GM19328 (cell line): ENCODE measurements at regions not wholly inside any gene's neighbourhood (a gene's known extent, or its start where the extent isn't known, plus 50 kb on each side); places are given as distances from the start of the nearest gene placed in this dataset.

Experiments used
- ATAC-seq: cut with Tn5 transposase; IDR thresholded peaks from one replicate; pipeline ENCODE4 v1.9.1; 2021; ENCODE audit warnings: mild to moderate bottlenecking, moderate library complexity; ENCODE audit not compliant: unreplicated experiment

DNA sequence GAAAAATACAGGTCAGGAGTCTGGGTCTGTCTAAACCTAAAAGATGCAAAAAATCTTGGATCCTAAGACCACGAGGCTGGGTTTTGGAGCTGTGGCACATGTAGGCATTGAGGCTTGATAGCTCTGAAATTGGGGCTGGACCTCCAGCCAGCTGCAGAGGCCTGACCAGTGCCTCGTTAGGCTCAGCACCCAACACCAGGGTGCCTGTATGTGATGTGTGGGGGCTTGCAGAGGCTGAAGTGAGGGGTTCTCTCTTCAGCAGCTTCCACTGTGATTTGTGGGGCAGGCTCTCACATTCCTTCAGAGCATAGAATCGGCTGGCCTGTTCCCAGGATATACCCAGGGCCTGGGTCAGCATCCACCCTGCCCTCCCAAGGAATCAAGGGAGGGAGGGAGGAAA is 247.8 kb downstream of the BUB3 start:
- no peak for ATAC-seq

DNA sequence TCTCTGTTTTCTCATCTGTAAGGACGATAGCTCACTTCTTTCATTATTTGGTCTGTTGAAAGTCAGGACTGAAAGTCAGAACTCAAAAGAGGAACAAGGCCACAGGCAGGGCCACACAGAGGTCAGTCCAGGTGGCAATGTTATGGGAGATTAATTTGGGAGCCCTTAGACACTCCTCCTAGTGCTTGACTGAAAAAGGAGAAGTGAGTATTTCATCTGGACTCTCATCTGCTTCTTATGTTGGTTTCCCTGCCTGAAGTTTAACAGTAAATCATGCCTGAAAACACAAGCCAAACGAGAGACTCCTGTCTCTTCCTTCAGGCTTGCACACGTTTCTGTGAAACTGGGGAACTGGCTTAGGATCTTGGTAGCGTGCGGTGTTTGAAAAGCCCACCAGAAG is 248.5 kb downstream of the BUB3 start:
- ATAC-seq: peak; percentile 67

DNA sequence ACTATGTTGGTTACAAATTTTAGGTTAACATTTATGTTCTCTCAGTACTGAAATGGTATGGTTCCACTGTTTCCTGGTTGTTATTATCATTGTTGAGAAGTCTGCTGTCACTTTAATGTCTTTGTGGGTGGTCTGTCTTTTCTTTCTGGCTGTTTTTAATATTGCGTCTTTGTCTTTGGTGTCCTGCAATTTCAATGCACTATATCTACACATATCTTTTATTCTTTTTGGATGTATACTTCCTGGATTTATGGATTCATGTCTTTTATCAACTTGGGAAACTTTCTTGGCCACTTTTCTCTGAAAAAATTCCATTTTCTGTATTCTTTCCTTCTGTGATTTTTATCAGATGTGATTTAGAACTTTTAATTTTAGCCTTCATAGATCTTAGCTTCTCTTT is 250.2 kb downstream of the BUB3 start:
- no peak for ATAC-seq

DNA sequence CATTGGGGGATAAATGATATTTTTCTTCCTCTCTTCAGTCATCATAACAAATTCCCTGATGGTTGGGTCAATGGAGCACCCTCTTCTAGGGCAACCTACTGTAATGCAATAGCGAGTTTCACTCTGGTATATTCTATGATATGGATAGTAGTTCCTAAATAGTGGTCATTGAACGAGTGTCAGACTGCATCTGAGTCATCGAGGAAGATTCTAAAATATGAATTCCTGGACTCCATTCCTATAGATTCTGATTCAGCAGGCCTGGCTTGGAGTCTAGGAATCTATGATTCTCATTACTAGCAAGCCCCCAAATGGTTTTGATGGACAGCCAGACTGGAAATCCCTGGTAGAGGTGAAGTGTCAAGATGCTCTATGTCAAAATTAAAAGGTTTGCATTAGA is 254.5 kb downstream of the BUB3 start:
- no peak for ATAC-seq

DNA sequence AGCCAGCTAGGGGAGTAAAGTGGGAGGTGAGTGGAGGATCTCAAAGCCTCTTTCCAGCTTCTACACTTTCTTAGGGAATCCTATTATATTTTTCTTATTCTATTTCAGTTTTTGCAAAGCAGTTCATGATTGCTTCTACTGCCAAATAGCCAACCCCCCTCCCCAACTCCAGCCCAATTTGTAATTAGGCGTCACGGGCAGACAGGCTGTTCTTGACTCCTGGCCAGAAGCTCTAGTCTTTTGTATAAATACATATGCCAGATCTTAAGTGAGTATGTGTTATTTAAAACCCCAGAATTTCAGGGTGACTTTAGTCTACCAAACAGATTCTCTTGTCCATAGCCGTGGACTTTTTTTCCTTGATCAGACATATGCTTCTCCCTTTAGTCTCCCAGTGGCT is 255.2 kb downstream of the BUB3 start:
- no peak for ATAC-seq

DNA sequence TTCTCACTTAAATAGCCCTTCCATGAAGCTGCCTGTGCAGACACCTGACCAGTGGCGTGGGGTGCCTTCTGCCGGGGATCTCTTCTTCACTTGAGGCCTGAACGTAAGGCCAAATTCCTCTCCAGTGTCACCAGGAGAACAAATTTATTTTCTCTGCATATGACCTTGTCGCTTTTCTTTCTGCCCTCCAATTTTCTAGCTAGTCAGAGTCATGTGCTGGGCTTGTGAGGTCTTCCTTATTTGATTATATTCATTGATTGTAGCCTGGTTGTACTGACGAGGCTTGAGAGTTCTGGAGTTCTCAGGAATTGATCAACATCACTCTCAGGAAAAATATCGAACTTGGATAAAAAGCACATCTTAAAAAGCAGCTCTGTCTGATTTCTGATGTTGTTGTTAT is 255.7 kb downstream of the BUB3 start:
- no peak for ATAC-seq

DNA sequence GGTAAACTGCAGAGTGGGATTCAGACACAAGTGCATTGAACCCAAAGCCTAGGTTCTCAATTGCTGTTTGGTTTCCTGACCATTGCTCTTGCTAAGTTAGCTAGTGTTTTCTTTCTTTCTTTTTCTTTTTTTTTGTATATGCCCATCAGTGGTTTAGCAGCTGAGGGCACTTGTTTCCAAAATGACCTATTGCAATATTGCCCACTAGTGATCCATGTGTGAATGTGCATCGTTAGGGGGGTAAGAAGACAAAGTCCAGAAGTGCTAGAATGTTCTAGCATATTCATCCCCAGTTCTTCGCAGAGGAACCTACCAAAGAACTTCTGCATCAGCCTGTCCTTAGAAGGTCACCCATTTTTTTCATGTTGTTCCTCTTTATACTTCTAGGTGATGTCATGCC is 252.8 kb upstream of the GPR26 start:
- no peak for ATAC-seq

DNA sequence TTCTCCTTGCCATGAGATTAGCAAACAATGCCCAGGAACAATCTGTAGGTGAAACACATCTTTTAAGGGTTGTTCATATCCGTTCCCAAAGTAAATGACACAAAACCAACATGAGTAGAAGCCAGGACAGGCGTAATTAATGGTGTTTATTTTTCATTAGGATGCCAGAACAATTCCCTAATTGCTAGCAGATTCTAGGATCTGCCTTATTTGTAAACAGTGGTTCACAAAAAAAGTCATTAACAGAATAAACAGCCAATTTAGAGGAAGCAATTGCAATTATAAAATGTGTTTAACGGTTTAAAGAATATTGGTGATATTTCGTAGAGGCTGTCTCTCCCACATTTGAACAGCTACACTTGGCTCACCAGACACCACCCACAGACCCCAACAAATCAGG is 250.6 kb upstream of the GPR26 start:
- ATAC-seq: no peak

DNA sequence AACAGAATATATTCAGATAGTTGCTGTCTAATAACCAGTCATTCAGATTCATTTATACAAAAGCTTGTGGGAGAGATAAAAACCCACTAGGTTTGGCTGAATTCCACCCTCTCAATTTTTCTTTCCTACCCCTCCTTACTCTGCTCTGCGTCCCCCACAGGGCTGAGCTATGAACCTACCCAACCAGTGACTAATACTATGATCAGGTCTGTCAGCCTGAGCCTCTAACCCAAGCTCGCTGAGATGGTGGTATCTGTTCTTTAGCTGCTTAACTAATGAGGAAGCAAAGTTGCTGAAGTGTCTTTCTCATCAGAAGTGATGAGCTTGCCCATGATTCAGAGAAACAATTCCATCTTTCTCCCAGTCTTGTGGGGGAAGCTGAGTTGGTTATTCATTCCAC is 248.7 kb upstream of the GPR26 start:
- no peak for ATAC-seq

DNA sequence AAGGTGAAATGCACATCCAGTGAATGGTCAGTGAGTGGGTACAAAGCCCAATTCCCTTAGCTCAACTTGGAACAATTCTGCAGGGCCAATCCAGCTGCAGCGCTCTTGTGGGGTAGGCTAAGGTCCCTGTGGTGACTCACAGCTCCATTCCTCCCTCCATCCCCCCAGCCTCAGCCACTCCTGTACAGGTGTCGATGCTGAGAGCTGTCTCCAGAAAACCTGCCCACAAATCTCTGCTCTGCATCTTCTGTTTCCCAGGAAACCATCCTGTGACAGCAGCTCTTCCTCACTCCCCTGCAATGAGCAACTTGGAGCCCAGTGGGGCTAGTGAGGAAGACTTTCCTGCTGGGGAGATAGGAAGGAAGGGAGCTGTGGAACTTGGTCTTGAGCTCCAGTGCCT is 244.7 kb upstream of the GPR26 start:
- ATAC-seq: no peak

DNA sequence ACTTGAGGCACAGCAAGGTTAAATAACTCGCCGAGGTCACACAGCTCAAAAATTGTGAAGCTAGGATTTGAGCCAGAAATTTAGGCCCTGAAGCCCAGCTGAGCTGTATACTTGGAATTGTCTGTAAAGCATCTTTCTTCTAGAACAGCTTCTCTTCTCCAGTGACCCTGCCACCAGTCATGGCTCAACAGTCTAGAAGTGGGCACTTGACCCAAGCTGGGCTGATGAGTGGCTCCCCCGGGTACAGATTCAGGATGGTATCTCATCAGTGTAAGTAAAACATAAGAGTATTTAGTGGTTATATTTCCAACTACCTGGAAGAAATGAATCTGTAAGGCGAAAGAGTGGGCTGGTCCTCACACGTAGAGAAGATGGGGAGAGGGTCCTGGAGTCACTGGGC is 243.9 kb upstream of the GPR26 start:
- no peak for ATAC-seq

DNA sequence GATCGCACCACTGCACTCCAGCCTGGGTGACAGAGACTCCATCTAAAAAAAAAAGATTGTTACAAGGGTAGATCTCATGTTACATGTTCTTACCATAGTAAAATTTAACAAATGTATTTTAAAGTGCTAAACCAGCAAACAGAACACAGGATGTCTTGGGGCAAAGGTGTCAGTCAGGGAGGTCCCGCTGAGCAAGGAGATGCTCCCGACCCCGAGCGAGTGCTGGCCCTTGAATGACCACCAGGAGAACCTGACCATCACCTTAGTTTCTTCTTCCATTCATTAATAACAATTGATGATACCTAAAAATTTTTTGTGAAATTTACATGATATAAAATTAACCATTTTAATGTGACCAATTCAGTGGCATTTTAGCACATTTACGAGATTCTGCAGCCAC is 241.6 kb upstream of the GPR26 start:
- ATAC-seq: no peak

DNA sequence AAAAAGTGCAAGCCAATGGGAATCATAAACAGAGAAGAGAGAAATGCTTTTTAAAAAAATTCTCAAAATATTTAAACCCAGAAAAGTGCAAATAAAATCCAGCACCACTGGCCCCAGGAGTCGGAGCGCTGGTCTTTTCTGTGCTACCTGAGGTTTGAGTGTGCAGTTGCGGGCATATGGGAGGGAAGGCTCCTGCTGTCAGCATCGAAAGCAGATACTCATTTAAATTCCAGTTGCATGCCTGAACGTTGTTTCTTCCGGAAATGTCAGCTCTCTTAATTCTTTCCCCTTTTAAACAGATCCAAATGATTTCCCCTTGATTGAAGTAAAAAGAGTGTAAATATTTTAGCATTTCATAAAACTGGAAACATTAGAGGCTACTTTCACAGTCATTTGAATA is 240.5 kb upstream of the GPR26 start:
- ATAC-seq: no peak

DNA sequence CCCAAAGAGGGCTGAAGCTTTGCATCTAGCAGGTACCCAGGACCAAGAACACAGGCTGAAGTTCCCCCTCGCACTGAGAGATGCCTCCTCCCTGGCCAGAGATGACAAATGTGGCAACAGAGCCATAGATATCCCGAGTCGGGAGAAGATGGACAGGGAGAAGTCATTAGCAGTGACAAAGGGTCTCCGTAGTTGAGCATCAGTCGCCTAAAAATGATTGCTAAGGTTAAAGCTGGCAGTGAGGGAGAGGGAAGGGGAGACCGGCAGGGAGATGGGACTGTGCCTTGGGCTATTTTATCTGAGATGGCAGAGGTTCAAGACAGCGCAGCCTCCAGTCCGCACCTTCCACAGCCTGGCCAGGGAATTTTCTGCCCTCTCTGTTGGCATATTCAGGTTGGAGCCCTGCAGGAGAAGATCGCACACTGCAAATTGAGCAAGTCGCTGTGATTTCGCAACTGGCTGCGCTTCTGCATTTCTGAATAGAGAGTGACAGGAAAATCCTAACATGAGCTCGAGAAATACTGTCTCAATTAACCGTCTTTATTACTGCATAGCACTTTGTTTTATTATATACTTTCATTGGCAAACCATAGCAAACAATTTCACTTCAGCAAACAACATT is 238.9 kb upstream of the GPR26 start:
- ATAC-seq: no peak

DNA sequence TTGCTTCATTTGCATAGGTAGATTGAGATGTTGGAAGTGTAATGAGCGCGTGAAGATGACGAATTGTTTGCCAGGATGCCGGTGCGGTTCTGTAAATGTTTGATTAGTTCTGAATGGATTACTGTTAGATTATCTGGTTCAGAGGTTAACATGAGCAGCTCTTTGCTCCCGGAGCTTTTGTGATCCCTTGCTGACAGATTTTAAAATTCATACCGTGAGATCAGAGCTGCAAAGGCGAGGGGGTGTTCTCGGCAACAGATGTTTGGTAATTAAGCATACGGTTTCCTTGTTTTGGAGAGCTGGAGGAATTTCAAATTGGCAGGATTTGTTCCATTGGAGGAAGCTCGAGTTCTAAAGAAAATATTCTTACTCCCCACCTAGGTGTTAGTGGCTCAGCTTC is 237.8 kb upstream of the GPR26 start:
- no peak for ATAC-seq

DNA sequence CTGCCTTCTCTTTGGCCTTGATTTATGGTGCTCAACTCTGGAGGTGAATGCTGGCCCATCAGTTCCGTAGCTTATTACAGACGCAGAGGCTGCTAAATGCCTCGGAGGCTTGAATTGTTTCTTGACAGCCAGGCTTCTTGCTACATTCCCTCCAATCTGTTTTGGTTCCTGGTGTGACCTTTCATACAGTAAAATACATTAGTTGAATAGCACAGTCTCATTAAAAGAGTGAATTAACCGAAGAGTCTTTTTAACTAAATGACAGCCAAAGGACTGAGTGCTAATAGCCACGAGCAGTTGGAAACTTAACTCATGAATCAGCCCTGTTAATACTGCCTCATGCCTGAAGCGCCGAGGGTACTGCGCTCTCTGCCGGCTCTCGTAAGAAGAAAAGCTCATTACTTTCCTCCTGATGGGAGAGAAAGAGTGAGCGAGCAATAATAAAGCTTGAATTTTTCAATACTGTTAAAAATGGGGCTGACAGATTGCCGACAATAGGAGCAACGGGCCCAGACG is 236.4 kb upstream of the GPR26 start:
- no peak for ATAC-seq

DNA sequence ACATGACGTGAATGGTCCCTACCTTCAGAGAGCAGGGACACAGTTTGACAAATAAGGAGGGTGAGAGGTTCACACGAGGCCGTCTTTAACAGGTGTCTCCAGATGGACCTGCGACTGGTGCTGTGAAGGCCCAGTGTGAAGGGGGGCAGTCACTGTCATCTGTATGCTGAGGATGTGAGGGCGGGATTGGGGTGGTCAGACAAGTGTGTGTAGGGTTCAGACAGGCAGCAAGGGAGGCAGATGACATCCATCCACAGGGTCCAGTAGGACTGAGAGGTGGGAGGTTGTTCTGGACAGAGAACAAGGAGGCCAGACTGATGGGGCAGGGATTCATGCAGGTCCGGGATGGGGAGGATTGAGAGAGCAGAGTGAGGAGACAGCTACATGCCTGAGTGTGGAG is 232.6 kb upstream of the GPR26 start:
- ATAC-seq: no peak

DNA sequence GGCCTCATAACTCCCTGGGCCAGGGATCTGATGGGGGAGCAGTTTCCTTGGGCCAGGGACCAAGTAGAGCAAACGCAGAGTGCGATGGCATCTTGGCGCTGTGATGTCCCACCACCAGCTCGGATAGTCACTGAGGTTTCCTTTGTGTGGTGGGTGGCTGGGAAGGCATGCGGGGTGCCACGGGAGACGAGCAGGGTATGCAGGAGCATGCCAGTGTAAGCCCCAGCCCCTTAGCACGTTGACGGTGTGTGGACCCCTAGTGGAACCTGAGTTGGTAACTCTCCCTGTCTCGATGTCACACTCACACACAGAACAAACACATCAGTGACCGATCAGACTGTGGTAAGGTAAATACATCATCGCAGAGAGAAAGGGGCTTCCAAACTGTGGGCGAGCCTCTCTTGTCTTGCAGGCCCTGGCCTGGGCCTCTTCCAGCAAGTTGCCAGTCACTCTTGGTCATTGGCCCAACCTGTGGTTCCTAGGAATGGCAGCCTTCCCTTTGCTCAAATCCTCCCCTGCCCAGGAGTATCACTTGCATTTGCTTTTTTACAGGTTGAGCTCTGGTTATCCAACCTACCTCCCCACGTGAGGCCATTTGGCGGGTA is 231.6 kb upstream of the GPR26 start:
- no peak for ATAC-seq

DNA sequence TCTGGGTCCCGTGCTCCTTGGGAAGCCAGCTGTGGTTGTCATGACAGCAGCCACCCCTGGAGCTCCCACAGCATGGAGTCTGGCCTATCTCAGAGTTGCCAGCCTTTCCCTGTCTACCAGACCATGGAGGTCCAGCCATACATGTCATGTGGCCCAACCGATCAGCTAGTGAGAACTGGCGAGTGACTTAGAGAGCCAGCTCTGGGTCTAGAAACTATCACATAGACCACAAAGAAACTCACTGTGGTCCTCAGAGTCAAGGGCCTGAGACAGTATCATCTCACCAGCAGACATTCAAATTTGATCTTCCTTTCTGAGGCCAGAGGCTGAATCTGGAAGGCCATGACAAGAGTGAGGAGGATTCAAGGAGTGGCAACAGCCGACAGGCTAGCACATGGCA is 223.3 kb upstream of the GPR26 start:
- peak; percentile 73 for ATAC-seq

DNA sequence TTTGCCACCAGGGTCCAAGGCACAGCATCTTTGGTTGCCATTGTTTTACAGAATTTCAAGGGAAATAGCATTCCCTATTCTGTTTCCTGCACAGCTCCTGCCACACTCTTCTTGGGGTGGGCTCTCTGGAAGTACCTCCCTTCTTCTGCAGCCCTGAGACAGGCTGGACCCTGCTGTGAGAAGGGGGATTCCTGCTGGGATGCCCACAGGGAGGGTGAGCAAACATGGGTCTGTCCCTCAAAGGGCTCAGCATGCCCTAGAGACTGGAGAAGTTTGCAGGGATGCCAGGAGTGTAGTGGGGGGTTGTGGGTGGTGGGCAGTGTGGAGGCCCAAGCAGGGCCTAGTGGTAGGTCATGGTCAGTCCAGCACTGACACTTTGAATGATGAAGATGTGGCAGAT is 222.2 kb upstream of the GPR26 start:
- no peak for ATAC-seq

DNA sequence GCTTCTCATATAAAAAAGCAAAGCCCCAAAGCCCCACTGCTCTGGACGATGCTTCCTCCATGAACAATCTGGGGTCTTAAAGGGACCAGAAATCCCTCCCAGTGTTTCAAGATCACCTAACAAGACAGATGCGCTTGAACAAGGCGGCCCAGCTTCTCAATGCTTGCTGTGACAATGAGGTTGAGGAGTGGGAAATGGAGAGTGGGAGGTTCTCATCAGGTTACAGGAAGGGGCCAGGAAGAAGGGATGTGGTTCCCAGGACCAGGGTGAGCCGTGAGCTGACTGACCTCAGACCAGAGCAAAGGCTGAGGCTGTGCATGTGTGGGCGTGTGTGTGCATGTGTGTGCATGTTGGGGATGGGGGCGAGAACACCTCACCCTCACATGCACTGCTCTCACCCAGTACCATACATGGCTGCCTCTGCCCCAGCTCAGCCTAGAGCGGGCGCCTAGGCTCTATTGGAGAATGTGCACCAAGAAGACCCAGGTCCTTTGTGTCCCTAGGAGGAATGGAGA is 220.8 kb upstream of the GPR26 start:
- no peak for ATAC-seq

DNA sequence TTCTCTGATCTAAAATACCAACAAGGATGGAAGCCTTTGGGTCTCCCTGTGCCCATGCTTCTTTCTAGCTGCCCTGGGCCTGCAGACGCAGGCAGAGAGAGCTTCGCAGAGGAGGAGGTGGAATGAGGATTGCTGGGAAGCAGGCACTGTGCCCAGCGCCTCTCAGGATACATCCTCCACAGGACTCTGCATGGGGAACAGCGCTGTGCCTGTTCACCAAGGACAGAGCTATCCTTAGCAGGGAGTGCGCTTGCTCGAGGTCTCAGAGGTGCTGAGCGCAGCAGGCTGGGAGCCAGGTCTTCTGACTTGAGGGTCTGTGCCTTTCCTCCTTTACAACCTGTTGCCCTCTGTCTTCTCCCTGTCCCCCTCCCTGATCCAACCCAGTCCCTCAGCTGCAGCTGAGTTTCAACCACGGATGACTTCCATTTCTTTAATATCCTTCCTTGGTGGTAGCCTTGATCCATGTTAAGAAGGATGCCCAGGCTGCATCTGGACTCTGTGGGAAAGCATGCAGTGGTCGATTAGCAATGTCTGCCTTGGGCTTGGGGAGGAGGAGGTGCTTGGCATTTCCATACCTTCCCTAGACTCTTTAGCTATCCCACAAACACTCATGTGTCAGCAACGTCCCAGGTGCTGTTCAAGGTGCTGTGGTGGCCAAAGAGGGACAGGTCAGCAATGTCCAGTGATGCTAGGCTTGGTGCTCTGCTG is 219.6 kb upstream of the GPR26 start:
- ATAC-seq: no peak
